ENCODE measurements at regions not wholly inside any gene's neighbourhood (a gene's known extent, or its start where the extent isn't known, plus 50 kb on each side); places are given as distances from the start of the nearest gene placed in this dataset.

DNA sequence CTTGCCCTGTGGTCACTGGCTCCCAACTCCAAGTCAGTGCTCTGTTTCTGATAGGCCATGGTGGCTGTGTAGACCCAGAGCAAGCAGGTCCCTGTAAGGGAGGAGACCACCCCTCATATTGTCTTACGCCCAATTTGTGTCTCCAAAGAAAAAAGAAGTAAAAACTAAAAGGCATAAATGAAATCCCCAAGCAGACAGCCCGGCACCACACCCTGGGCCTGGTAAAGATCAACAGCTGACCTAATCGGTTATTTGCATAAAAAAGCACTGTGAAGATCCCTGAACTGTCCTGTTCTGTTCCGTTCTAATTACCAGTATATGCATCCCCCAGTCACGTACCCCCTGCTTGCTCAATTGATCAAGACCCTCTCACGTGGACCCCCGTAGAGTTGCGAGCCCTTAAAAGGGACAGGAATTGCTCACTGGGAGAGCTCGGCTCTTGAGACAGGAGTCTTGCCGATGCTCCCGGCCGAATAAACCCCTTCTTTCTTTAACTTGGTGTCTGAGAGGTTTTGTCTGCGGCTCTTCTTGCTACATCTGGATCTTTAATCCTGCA lies 364.1 kb upstream of the HS6ST1 start:
- H3K4me1 ChIP-seq (ENCODE audit: control insufficient read depth, insufficient read depth, low read length, poor library complexity, severe bottlenecking): no peaks in the 10 kb centered on the region
- Mint-ChIP-seq H3K4me3 (no peak overlapping the region), H3K4me1 (no peaks in the 10 kb centered on the region), H3K36me3 (no peaks in the 10 kb centered on the region), H3K27me3 (peaks cover 4% of the 10 kb centered on the region), H3K9me3 (no peaks in the 10 kb centered on the region), H3K27ac (no peak overlapping the region)
- no peaks in the 10 kb centered on the region for H3K9me3 ChIP-seq (ENCODE audit: control insufficient read depth in 2 of 2, low read length in 2 of 2)
- no peak overlapping the region for H3K27ac ChIP-seq (ENCODE audit: insufficient read depth, low read length, poor library complexity, severe bottlenecking)
- no peaks in the 10 kb centered on the region for H3K27me3 ChIP-seq (ENCODE audit: control insufficient read depth, insufficient read depth, low read length)
- H3K36me3 ChIP-seq (ENCODE audit: control insufficient read depth, insufficient read depth, low read length): no peaks in the 10 kb centered on the region
- no peak for DNase-seq
- no peak for ATAC-seq (ENCODE audit: low read depth in 2 of 2)
- H3K4me3 ChIP-seq (ENCODE audit: low read depth, low read length): no peak overlapping the region

GRCh38 chr2:128684523-128684922 lies 365.9 kb upstream of the HS6ST1 start:
- Mint-ChIP-seq H3K27ac (no peak overlapping the region), H3K9me3 (no peaks in the 10 kb centered on the region), H3K36me3 (no peaks in the 10 kb centered on the region), H3K4me1 (no peaks in the 10 kb centered on the region), H3K4me3 (no peak overlapping the region), H3K27me3 (peaks cover 4% of the 10 kb centered on the region)
- Histone ChIP-seq H3K27me3 (ENCODE audit: control insufficient read depth, insufficient read depth, low read length) (no peaks in the 10 kb centered on the region), H3K27ac (ENCODE audit: insufficient read depth, low read length, poor library complexity, severe bottlenecking) (no peak overlapping the region), H3K4me3 (ENCODE audit: low read depth, low read length) (no peak overlapping the region), H3K36me3 (ENCODE audit: control insufficient read depth, insufficient read depth, low read length) (no peaks in the 10 kb centered on the region), H3K9me3 (ENCODE audit: control insufficient read depth in 2 of 2, low read length in 2 of 2) (no peaks in the 10 kb centered on the region), H3K4me1 (ENCODE audit: control insufficient read depth, insufficient read depth, low read length, poor library complexity, severe bottlenecking) (no peaks in the 10 kb centered on the region)
- no peak for ATAC-seq (ENCODE audit: low read depth in 2 of 2)
- no peak for DNase-seq

GRCh38 chr2:128685841-128686496 lies 367.3 kb upstream of the HS6ST1 start:
- no peak overlapping the region for H3K4me3 Mint-ChIP-seq

GRCh38 chr2:128686497-128686859 lies 367.8 kb upstream of the HS6ST1 start:
- Mint-ChIP-seq H3K9me3 (no peaks in the 10 kb centered on the region), H3K4me3 (no peak overlapping the region), H3K27ac (no peak overlapping the region), H3K36me3 (no peaks in the 10 kb centered on the region), H3K27me3 (peaks cover 4% of the 10 kb centered on the region), H3K4me1 (no peaks in the 10 kb centered on the region)
- no peak overlapping the region for H3K4me3 ChIP-seq (ENCODE audit: low read depth, low read length)
- H3K4me1 ChIP-seq (ENCODE audit: control insufficient read depth, insufficient read depth, low read length, poor library complexity, severe bottlenecking): no peaks in the 10 kb centered on the region
- ATAC-seq (ENCODE audit: low read depth in 2 of 2) (no peak), DNase-seq (peak in 1 of 3 donors; percentile 30)
- H3K9me3 ChIP-seq (ENCODE audit: control insufficient read depth in 2 of 2, low read length in 2 of 2): no peaks in the 10 kb centered on the region
- H3K36me3 ChIP-seq (ENCODE audit: control insufficient read depth, insufficient read depth, low read length): no peaks in the 10 kb centered on the region
- no peak overlapping the region for H3K27ac ChIP-seq (ENCODE audit: insufficient read depth, low read length, poor library complexity, severe bottlenecking)
- no peaks in the 10 kb centered on the region for H3K27me3 ChIP-seq (ENCODE audit: control insufficient read depth, insufficient read depth, low read length)

More at GRCh38 chr2:128685841-128686496, 367.3 kb upstream of the HS6ST1 start:
- no peak for DNase-seq
- Histone ChIP-seq H3K4me3 (ENCODE audit: low read depth, low read length) (no peak overlapping the region), H3K9me3 (ENCODE audit: control insufficient read depth in 2 of 2, low read length in 2 of 2) (no peaks in the 10 kb centered on the region), H3K36me3 (ENCODE audit: control insufficient read depth, insufficient read depth, low read length) (no peaks in the 10 kb centered on the region), H3K27ac (ENCODE audit: insufficient read depth, low read length, poor library complexity, severe bottlenecking) (no peak overlapping the region), H3K27me3 (ENCODE audit: control insufficient read depth, insufficient read depth, low read length) (no peaks in the 10 kb centered on the region), H3K4me1 (ENCODE audit: control insufficient read depth, insufficient read depth, low read length, poor library complexity, severe bottlenecking) (no peaks in the 10 kb centered on the region)
- no peak overlapping the region for H3K27ac Mint-ChIP-seq
- H3K9me3 Mint-ChIP-seq: no peaks in the 10 kb centered on the region
- no peaks in the 10 kb centered on the region for H3K36me3 Mint-ChIP-seq
- H3K27me3 Mint-ChIP-seq: peaks cover 4% of the 10 kb centered on the region
- no peaks in the 10 kb centered on the region for H3K4me1 Mint-ChIP-seq
- ATAC-seq (ENCODE audit: low read depth in 2 of 2): no peak

- Histone ChIP-seq H3K27ac (ENCODE audit: insufficient read depth, low read length, poor library complexity, severe bottlenecking) (no peak overlapping the region), H3K9me3 (ENCODE audit: control insufficient read depth in 2 of 2, low read length in 2 of 2) (no peaks in the 10 kb centered on the region), H3K4me1 (ENCODE audit: control insufficient read depth, insufficient read depth, low read length, poor library complexity, severe bottlenecking) (no peaks in the 10 kb centered on the region), H3K27me3 (ENCODE audit: control insufficient read depth, insufficient read depth, low read length) (no peaks in the 10 kb centered on the region), H3K4me3 (ENCODE audit: low read depth, low read length) (no peak overlapping the region), H3K36me3 (ENCODE audit: control insufficient read depth, insufficient read depth, low read length) (no peaks in the 10 kb centered on the region)
- DNase-seq (no peak), ATAC-seq (ENCODE audit: low read depth in 2 of 2) (no peak)
- Mint-ChIP-seq H3K36me3 (no peaks in the 10 kb centered on the region), H3K27me3 (peaks cover 4% of the 10 kb centered on the region), H3K4me3 (no peak overlapping the region), H3K9me3 (no peaks in the 10 kb centered on the region), H3K27ac (no peak overlapping the region), H3K4me1 (no peaks in the 10 kb centered on the region)
Observed at GRCh38 chr2:128686881-128687555, 368.4 kb upstream of the HS6ST1 start.

GRCh38 chr2:128687565-128687964 lies 368.9 kb upstream of the HS6ST1 start:
- Histone ChIP-seq H3K27ac (ENCODE audit: insufficient read depth, low read length, poor library complexity, severe bottlenecking) (no peak overlapping the region), H3K27me3 (ENCODE audit: control insufficient read depth, insufficient read depth, low read length) (no peaks in the 10 kb centered on the region), H3K4me1 (ENCODE audit: control insufficient read depth, insufficient read depth, low read length, poor library complexity, severe bottlenecking) (no peaks in the 10 kb centered on the region), H3K4me3 (ENCODE audit: low read depth, low read length) (no peak overlapping the region), H3K9me3 (ENCODE audit: control insufficient read depth in 2 of 2, low read length in 2 of 2) (no peaks in the 10 kb centered on the region), H3K36me3 (ENCODE audit: control insufficient read depth, insufficient read depth, low read length) (no peaks in the 10 kb centered on the region)
- H3K36me3 Mint-ChIP-seq: no peaks in the 10 kb centered on the region
- no peaks in the 10 kb centered on the region for H3K9me3 Mint-ChIP-seq
- peaks cover 4% of the 10 kb centered on the region for H3K27me3 Mint-ChIP-seq
- no peak for ATAC-seq (ENCODE audit: low read depth in 2 of 2)
- no peak overlapping the region for H3K27ac Mint-ChIP-seq
- no peak overlapping the region for H3K4me3 Mint-ChIP-seq
- no peaks in the 10 kb centered on the region for H3K4me1 Mint-ChIP-seq
- no peak for DNase-seq

GRCh38 chr2:128689971-128690370 lies 371.3 kb upstream of the HS6ST1 start:
- Mint-ChIP-seq H3K4me3 (no peak overlapping the region), H3K4me1 (no peaks in the 10 kb centered on the region), H3K9me3 (no peaks in the 10 kb centered on the region), H3K36me3 (no peaks in the 10 kb centered on the region), H3K27me3 (peaks cover 4% of the 10 kb centered on the region), H3K27ac (peak overlapping the region in 1 of 3 donors; percentile 85)
- no peak for DNase-seq
- no peaks in the 10 kb centered on the region for H3K36me3 ChIP-seq (ENCODE audit: control insufficient read depth, insufficient read depth, low read length)
- H3K4me3 ChIP-seq (ENCODE audit: low read depth, low read length): no peak overlapping the region
- no peak overlapping the region for H3K27ac ChIP-seq (ENCODE audit: insufficient read depth, low read length, poor library complexity, severe bottlenecking)
- ATAC-seq (ENCODE audit: low read depth in 2 of 2): no peak
- no peaks in the 10 kb centered on the region for H3K4me1 ChIP-seq (ENCODE audit: control insufficient read depth, insufficient read depth, low read length, poor library complexity, severe bottlenecking)
- H3K27me3 ChIP-seq (ENCODE audit: control insufficient read depth, insufficient read depth, low read length): no peaks in the 10 kb centered on the region
- no peaks in the 10 kb centered on the region for H3K9me3 ChIP-seq (ENCODE audit: control insufficient read depth in 2 of 2, low read length in 2 of 2)

- Mint-ChIP-seq H3K27me3 (peaks cover 4% of the 10 kb centered on the region), H3K36me3 (no peaks in the 10 kb centered on the region), H3K9me3 (no peaks in the 10 kb centered on the region), H3K4me1 (no peaks in the 10 kb centered on the region), H3K4me3 (no peak overlapping the region), H3K27ac (peak overlapping the region in 1 of 3 donors; percentile 85)
- ATAC-seq (ENCODE audit: low read depth in 2 of 2) (no peak), DNase-seq (no peak)
- H3K9me3 ChIP-seq (ENCODE audit: control insufficient read depth in 2 of 2, low read length in 2 of 2): no peaks in the 10 kb centered on the region
- H3K4me3 ChIP-seq (ENCODE audit: low read depth, low read length): no peak overlapping the region
- H3K36me3 ChIP-seq (ENCODE audit: control insufficient read depth, insufficient read depth, low read length): no peaks in the 10 kb centered on the region
- no peak overlapping the region for H3K27ac ChIP-seq (ENCODE audit: insufficient read depth, low read length, poor library complexity, severe bottlenecking)
- H3K27me3 ChIP-seq (ENCODE audit: control insufficient read depth, insufficient read depth, low read length): no peaks in the 10 kb centered on the region
- H3K4me1 ChIP-seq (ENCODE audit: control insufficient read depth, insufficient read depth, low read length, poor library complexity, severe bottlenecking): no peaks in the 10 kb centered on the region
Observed at GRCh38 chr2:128690431-128690830, 371.8 kb upstream of the HS6ST1 start.

Measured in CD4-positive, CD25-positive, alpha-beta regulatory T cell (primary cell).